Colonic mucosa (tissue), 4 donors: ENCODE measurements at regions not wholly inside any gene's neighbourhood (a gene's known extent, or its start where the extent isn't known, plus 50 kb on each side); places are given as distances from the start of the nearest gene placed in this dataset.

Experiments used
- DNase-seq: peaks from one replicate; pipeline ENCODE4 v3.0.0-alpha.2; 2020
- H3K27ac ChIP-seq: fragments of 200-600 bp; one replicate; pipeline ENCODE4 v1.8.0; 2021
- H3K27me3 ChIP-seq: fragments of 200-600 bp; one replicate; pipeline ENCODE4 v1.8.0; 2021
- H3K36me3 ChIP-seq: fragments of 200-600 bp; one replicate; pipeline ENCODE4 v1.8.0; 2021
- H3K4me1 ChIP-seq: fragments of 200-600 bp; one replicate; pipeline ENCODE4 v1.8.0; 2021; ENCODE audit warnings: mild to moderate bottlenecking
- H3K4me3 ChIP-seq: fragments of 200-600 bp; one replicate; pipeline ENCODE4 v1.8.0; 2021
- H3K9ac ChIP-seq, 2 donors: one replicate each; pipeline ENCODE4 v1.7.0; 2013; ENCODE audit warnings: control low read depth in 2 of 2, low read depth in 2 of 2, low read length in 2 of 2
- H3K9me3 ChIP-seq: fragments of 200-600 bp; one replicate; pipeline ENCODE4 v1.8.0; 2021
- intact Hi-C: fragments of 100-400 bp; cut with DNase I; formaldehyde crosslinking; loops from one replicate; pipeline ENCODE4 v1.14.1; 2022
- TF ChIP-seq, protein P1 (sequence below): fragments of 200-600 bp; IDR thresholded peaks from one replicate; pipeline ENCODE4 v1.8.0; 2022; ENCODE audit warnings: antibody characterized with exemption, mild to moderate bottlenecking
- donor health status: healthy.
- donor health status: DM: no; HTN: no; CAD: no.
- donor health status: DM: no; HTN: no; CAD: no.

GRCh38 chrX:145715641-145716138, 101.9 kb upstream of the SLITRK2 start:
- Histone ChIP-seq H3K36me3 (no peaks in the 10 kb centered on the region), H3K27ac (no peak overlapping the region), H3K4me1 (no peaks in the 10 kb centered on the region), H3K9me3 (no peaks in the 10 kb centered on the region), H3K4me3 (no peak overlapping the region), H3K27me3 (no peaks in the 10 kb centered on the region), H3K9ac (no peak overlapping the region)
- DNase-seq = no peak
- intact Hi-C loops = no loop called here
- TF ChIP-seq, protein P1, sequence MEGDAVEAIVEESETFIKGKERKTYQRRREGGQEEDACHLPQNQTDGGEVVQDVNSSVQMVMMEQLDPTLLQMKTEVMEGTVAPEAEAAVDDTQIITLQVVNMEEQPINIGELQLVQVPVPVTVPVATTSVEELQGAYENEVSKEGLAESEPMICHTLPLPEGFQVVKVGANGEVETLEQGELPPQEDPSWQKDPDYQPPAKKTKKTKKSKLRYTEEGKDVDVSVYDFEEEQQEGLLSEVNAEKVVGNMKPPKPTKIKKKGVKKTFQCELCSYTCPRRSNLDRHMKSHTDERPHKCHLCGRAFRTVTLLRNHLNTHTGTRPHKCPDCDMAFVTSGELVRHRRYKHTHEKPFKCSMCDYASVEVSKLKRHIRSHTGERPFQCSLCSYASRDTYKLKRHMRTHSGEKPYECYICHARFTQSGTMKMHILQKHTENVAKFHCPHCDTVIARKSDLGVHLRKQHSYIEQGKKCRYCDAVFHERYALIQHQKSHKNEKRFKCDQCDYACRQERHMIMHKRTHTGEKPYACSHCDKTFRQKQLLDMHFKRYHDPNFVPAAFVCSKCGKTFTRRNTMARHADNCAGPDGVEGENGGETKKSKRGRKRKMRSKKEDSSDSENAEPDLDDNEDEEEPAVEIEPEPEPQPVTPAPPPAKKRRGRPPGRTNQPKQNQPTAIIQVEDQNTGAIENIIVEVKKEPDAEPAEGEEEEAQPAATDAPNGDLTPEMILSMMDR = no peak

DNA sequence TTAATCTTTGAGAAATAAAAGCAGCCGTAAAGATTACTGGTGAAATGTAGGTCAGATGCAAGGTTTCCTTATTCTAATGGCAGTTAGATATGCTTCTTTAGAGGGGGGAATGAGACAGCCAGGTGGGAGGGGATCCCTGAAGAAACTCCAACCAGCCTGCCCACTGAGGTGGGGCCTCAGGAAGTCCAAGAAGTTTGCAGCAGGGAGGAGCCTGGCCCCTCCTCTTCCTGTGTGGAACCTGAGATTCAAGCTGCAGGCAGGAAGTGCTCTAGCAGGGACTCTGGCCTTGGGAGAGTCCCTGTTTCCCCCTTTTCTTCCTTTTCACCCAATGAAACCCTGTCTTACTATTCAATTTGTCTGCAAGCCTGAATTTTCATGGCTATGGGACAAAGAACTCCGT, 101.4 kb upstream of the SLITRK2 start:
- no peaks in the 10 kb centered on the region for H3K4me1 ChIP-seq
- H3K9ac ChIP-seq = no peak overlapping the region
- no peak overlapping the region for H3K4me3 ChIP-seq
- DNase-seq = no peak
- TF ChIP-seq, protein P1 = no peak
- H3K36me3 ChIP-seq = no peaks in the 10 kb centered on the region
- no peaks in the 10 kb centered on the region for H3K9me3 ChIP-seq
- H3K27ac ChIP-seq = no peak overlapping the region
- H3K27me3 ChIP-seq = no peaks in the 10 kb centered on the region
- intact Hi-C loops = no loop called here

DNA sequence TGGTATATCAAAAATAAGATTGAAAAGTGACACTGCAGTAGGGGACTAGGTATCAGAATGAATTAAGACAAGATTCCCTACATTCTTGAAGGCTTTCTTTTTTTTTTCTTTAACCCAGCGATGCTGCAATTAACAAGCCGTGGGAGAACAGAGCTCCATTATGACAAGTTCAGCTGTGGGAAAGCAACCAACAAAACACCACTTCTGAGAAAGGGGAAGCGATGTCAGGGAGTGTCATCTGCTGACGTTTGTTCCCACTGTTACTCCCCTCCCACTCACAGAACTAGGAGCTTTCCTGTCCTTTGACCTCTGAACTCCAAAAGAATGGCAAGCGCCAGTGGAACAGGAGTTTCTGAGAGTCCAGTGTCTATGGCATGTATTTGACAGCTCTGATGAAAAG, 90.2 kb upstream of the SLITRK2 start:
- TF ChIP-seq, protein P1 = no peak
- no peak overlapping the region for H3K9ac ChIP-seq
- H3K27ac ChIP-seq = no peak overlapping the region
- intact Hi-C loops = no loop called here
- H3K4me3 ChIP-seq = no peak overlapping the region
- no peaks in the 10 kb centered on the region for H3K9me3 ChIP-seq
- H3K4me1 ChIP-seq = no peaks in the 10 kb centered on the region
- no peak for DNase-seq
- no peaks in the 10 kb centered on the region for H3K36me3 ChIP-seq
- no peaks in the 10 kb centered on the region for H3K27me3 ChIP-seq

DNA sequence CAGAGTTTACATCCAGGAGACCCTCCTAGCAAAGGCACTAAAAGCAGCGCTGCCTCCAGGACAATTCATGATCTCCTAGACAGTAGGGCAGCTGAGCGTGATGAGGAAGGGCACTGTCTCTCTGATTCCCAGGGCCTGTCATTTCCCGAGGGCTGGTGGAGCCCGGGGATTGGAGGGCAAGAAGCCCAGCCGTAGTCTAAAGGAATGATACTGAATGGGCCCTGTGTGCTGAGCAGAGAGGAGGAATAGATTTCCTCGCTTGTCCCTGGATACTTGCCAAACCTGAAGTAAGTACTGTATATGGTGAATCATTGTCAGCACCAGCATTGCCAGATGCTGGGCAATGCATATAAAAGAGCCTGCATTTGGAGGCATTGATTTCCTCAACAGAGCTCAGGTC, 88.0 kb upstream of the SLITRK2 start:
- Histone ChIP-seq H3K27me3 (no peaks in the 10 kb centered on the region), H3K4me3 (no peak overlapping the region), H3K36me3 (no peaks in the 10 kb centered on the region), H3K4me1 (no peaks in the 10 kb centered on the region), H3K9me3 (no peaks in the 10 kb centered on the region), H3K9ac (no peak overlapping the region), H3K27ac (no peak overlapping the region)
- intact Hi-C loops = no loop called here
- TF ChIP-seq, protein P1 = no peak
- no peak for DNase-seq

DNA sequence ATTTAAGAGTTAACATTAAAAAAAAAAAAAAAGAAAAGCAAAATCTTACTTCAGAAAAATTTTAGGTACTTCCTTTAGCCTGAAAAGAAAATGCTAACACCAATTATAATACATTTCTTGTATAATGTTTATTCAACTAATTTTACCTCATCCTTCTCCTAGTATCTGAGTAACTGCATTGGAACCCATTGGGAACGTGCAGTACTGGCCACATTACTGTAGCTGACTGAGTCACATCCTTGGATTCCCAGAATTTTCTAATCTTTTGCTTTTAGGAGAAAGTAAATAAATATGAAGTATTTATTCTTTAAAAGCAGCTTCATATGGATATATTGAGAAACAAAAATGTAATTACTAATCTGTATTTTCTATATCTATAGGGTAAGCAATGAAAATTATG, 82.6 kb upstream of the SLITRK2 start:
- Histone ChIP-seq H3K4me3 (no peak overlapping the region), H3K4me1 (no peaks in the 10 kb centered on the region), H3K9me3 (no peaks in the 10 kb centered on the region), H3K27ac (no peak overlapping the region), H3K9ac (no peak overlapping the region), H3K36me3 (no peaks in the 10 kb centered on the region), H3K27me3 (no peaks in the 10 kb centered on the region)
- intact Hi-C loops = no loop called here
- TF ChIP-seq, protein P1 = no peak
- DNase-seq = no peak

DNA sequence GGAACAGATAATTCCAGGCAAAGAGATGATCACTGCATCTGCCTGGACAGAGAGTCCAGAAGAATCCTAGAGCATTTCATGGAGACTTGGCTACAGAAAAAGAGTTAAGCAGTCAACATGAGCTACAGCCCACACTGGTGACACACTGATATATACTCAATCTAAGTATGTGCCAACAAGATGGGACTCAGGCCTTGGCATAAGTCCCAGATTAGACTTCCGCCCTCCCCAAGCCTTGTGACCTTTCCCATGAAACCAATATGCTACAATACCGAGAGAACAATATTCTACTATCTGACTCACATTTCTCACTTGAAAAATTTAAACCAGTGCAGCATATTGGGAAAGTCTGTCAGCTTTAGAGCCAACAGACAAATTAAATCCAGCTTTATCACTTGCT, 65.7 kb upstream of the SLITRK2 start:
- H3K36me3 ChIP-seq = no peaks in the 10 kb centered on the region
- H3K27ac ChIP-seq = no peak overlapping the region
- no peak overlapping the region for H3K9ac ChIP-seq
- intact Hi-C loops = no loop called here
- TF ChIP-seq, protein P1 = no peak
- H3K27me3 ChIP-seq = no peaks in the 10 kb centered on the region
- DNase-seq = no peak
- no peaks in the 10 kb centered on the region for H3K9me3 ChIP-seq
- H3K4me3 ChIP-seq = no peak overlapping the region
- H3K4me1 ChIP-seq = no peaks in the 10 kb centered on the region
